HG03175 (cell line): ENCODE measurements at regions not wholly inside any gene's neighbourhood (a gene's known extent, or its start where the extent isn't known, plus 50 kb on each side); places are given as distances from the start of the nearest gene placed in this dataset.
"Not testable (repeated sequence)": the region's sequence is repeated elsewhere in the genome, so short reads cannot be mapped to it uniquely, and the experiment has no call there.

Source experiments
- ATAC-seq: cut with Tn5 transposase; IDR thresholded peaks from one replicate; pipeline ENCODE4 v1.9.1; 2021; ENCODE audit warnings: mild to moderate bottlenecking, moderate library complexity; ENCODE audit not compliant: unreplicated experiment

GRCh38 chr4:103887191-103887590 is 167.4 kb upstream of the TACR3 start:
- ATAC-seq = no peak

- no peak for ATAC-seq
Measured at GRCh38 chr4:103885152-103885551, 165.4 kb upstream of the TACR3 start.

- ATAC-seq = no peak
Measured at GRCh38 chr4:103867311-103867710, 147.5 kb upstream of the TACR3 start.

- ATAC-seq = no peak
Measured at GRCh38 chr4:103853627-103854026, 133.8 kb upstream of the TACR3 start.

GRCh38 chr4:103853146-103853545 is 133.4 kb upstream of the TACR3 start:
- ATAC-seq = no peak

GRCh38 chr4:103845075-103845474 is 125.3 kb upstream of the TACR3 start:
- no peak for ATAC-seq

- no peak for ATAC-seq
Measured at GRCh38 chr4:103842637-103843239, 123.0 kb upstream of the TACR3 start.

- ATAC-seq = no peak
Measured at GRCh38 chr4:103842076-103842475, 122.3 kb upstream of the TACR3 start.

- ATAC-seq = not testable (repeated sequence)
Measured at GRCh38 chr4:103810308-103810707, 90.5 kb upstream of the TACR3 start.

- no peak for ATAC-seq
Measured at GRCh38 chr4:103802766-103803165, 83.0 kb upstream of the TACR3 start.

GRCh38 chr4:103787057-103787456 is 67.3 kb upstream of the TACR3 start:
- ATAC-seq = no peak

GRCh38 chr4:103786593-103786992 is 66.8 kb upstream of the TACR3 start:
- ATAC-seq = no peak

GRCh38 chr4:103786014-103786413 is 66.2 kb upstream of the TACR3 start:
- ATAC-seq = peak; percentile 88

GRCh38 chr4:103778221-103778620 is 58.4 kb upstream of the TACR3 start:
- ATAC-seq = no peak

GRCh38 chr4:103774326-103774825 is 54.6 kb upstream of the TACR3 start:
- no peak for ATAC-seq

- no peak for ATAC-seq
Measured at GRCh38 chr4:103773691-103774231, 54.0 kb upstream of the TACR3 start.
